PC-9 (cell line): ENCODE measurements at regions not wholly inside any gene's neighbourhood (a gene's known extent, or its start where the extent isn't known, plus 50 kb on each side); places are given as distances from the start of the nearest gene placed in this dataset.

Source experiments
- BruUV-seq: library from RNA; stranded (reverse); fragments of 400-500 nt; replicated peaks from 2 replicates; lab custom pipeline; 2021; lab: Mats Ljungman, UMichigan
- CTCF ChIA-PET: fragments of 300-600 bp; sonication (Branson Sonifier 250); formaldehyde crosslinking; loops from one replicate; lab custom pipeline; 2022; ENCODE audit warnings: antibody characterized with exemption; lab: Charles Lee
- POLR2A ChIA-PET: fragments of 300-600 bp; sonication (Branson Sonifier 250); formaldehyde crosslinking; loops from one replicate; lab custom pipeline; 2022; ENCODE audit warnings: antibody characterized with exemption; ENCODE audit not compliant: unreplicated experiment; lab: Charles Lee
- DNase-seq, 2 experiments: peaks; one replicate each; pipeline versions ENCODE4 v3.0.0 to v3.0.0-alpha.2; 2015 to 2022; ENCODE audit warnings: mixed read lengths in 1 of 2
- H2AFZ ChIP-seq: fragments of 200-600 bp; sonication (generic); 2 replicates; pipeline ENCODE4 v1.8.1; 2017; ENCODE audit warnings: antibody characterized with exemption
- H3F3A ChIP-seq: fragments of 200-600 bp; sonication (generic); 2 replicates; pipeline ENCODE4 v1.8.1; 2017; ENCODE audit warnings: antibody characterized with exemption, mild to moderate bottlenecking, low read depth; ENCODE audit not compliant: insufficient read depth
- H3K27ac ChIP-seq: fragments of 200-600 bp; sonication (generic); 2 replicates; pipeline ENCODE4 v1.6.1; 2016; ENCODE audit warnings: mixed run types
- H3K27me3 ChIP-seq: fragments of 200-600 bp; sonication (generic); 2 replicates; pipeline ENCODE4 v1.6.1; 2016; ENCODE audit warnings: low read depth, mixed run types; ENCODE audit not compliant: insufficient read depth
- H3K36me3 ChIP-seq: fragments of 200-600 bp; sonication (generic); 2 replicates; pipeline ENCODE4 v1.6.1; 2016; ENCODE audit warnings: low read depth, mixed run types
- H3K4me1 ChIP-seq: fragments of 200-600 bp; sonication (generic); replicated peaks from 2 replicates; pipeline ENCODE4 v1.6.1; 2016; ENCODE audit warnings: mixed run types; ENCODE audit not compliant: insufficient read depth
- H3K4me2 ChIP-seq: fragments of 200-600 bp; sonication (generic); 2 replicates; pipeline ENCODE4 v1.6.1; 2017; ENCODE audit warnings: mixed run types
- H3K4me3 ChIP-seq: fragments of 200-600 bp; sonication (generic); 2 replicates; pipeline ENCODE4 v1.6.1; 2016; ENCODE audit warnings: mixed run types
- H3K79me2 ChIP-seq: fragments of 200-600 bp; sonication (generic); 2 replicates; pipeline ENCODE4 v1.6.1; 2017; ENCODE audit warnings: low read depth, mixed run types
- H3K9me2 ChIP-seq: fragments of 200-600 bp; sonication (generic); 2 replicates; pipeline ENCODE4 v1.8.1; 2017; ENCODE audit warnings: mild to moderate bottlenecking; ENCODE audit not compliant: insufficient read depth
- H3K9me3 ChIP-seq: fragments of 200-600 bp; sonication (generic); 2 replicates; pipeline ENCODE4 v1.8.1; 2016; ENCODE audit warnings: low read depth; ENCODE audit not compliant: insufficient read depth
- H4K20me1 ChIP-seq: fragments of 200-600 bp; sonication (generic); 2 replicates; pipeline ENCODE4 v1.8.1; 2017; ENCODE audit not compliant: insufficient read depth
- EZH2 ChIP-seq: fragments of 200-600 bp; sonication (generic); IDR thresholded peaks from 2 replicates; pipeline ENCODE4 v1.8.0; 2017; ENCODE audit warnings: antibody characterized with exemption, low read depth
- intact Hi-C: fragments of 100-400 bp; cut with micrococcal nuclease; formaldehyde crosslinking; loops from one replicate; pipeline ENCODE4 v1.10.0; 2022; ENCODE audit not compliant: unreplicated experiment
- TF ChIP-seq, protein P1 (sequence below): fragments of 200-600 bp; sonication (generic); conservative IDR thresholded peaks from 2 replicates; pipeline ENCODE4 v1.6.1; 2017; ENCODE audit warnings: mixed run types, antibody characterized with exemption, mild to moderate bottlenecking, moderate library complexity

DNA sequence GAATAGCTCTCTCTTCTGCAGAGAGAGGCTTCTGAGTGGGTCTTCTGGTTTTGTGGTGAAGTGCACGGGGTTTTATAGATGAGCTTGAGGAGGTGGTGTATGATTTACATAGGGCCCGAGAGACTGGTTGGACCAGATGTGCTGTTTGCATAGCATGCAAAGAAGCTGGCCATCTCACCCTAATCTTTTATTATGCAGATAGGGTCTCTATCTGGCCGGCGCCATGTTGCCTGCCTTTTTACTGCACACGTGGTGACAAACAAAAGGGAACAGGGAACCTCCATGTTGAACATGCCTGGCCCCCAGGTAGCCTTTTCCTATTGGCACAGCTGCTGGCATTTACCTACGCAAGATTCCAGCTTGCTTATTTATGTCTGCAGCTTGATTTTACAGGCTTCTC, 473.3 kb upstream of the FAM47C start:
- Histone ChIP-seq H3K4me3 (no peak overlapping the region), H3F3A (no peaks in the 10 kb centered on the region), H3K79me2 (no peaks in the 10 kb centered on the region), H3K27me3 (no peaks in the 10 kb centered on the region), H4K20me1 (no peaks in the 10 kb centered on the region), H2AFZ (no peak overlapping the region), H3K4me2 (no peak overlapping the region), H3K9me3 (no peaks in the 10 kb centered on the region), H3K36me3 (no peaks in the 10 kb centered on the region), H3K27ac (no peak overlapping the region), H3K4me1 (no peaks in the 10 kb centered on the region), H3K9me2 (no peaks in the 10 kb centered on the region)
- BruUV-seq: no TSS peak
- ChIA-PET CTCF (no interaction called here), POLR2A (interaction anchor here (0.7 kb wide), 1 partner anchor 228 kb away, joined by 6 read pairs; no protein-coding TSS in a partner anchor)
- intact Hi-C loops: no loop called here
- no peak for DNase-seq
- no peak for TF ChIP-seq EZH2
- TF ChIP-seq, protein P1, sequence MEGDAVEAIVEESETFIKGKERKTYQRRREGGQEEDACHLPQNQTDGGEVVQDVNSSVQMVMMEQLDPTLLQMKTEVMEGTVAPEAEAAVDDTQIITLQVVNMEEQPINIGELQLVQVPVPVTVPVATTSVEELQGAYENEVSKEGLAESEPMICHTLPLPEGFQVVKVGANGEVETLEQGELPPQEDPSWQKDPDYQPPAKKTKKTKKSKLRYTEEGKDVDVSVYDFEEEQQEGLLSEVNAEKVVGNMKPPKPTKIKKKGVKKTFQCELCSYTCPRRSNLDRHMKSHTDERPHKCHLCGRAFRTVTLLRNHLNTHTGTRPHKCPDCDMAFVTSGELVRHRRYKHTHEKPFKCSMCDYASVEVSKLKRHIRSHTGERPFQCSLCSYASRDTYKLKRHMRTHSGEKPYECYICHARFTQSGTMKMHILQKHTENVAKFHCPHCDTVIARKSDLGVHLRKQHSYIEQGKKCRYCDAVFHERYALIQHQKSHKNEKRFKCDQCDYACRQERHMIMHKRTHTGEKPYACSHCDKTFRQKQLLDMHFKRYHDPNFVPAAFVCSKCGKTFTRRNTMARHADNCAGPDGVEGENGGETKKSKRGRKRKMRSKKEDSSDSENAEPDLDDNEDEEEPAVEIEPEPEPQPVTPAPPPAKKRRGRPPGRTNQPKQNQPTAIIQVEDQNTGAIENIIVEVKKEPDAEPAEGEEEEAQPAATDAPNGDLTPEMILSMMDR: no peak

DNA sequence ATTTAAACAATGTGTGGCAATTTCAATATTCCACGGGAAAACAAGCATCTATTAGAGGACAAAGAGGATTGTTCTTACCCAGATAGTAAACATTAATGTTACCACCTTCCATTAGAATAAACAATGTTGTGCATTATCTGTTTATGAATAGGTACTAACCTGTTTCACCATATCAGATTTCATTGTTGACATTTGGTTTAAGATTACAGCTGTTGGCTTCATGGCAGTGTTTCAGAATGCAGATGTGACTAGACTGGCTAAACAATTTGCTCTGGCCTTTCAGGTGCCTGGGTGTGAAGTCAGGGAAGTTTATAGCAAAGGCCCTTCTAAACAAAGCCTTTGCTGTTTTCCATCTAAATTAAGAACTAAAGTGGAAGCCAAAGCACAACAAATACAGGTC, 464.7 kb upstream of the FAM47C start:
- Histone ChIP-seq H3K9me3 (no peaks in the 10 kb centered on the region), H2AFZ (no peak overlapping the region), H3K36me3 (no peaks in the 10 kb centered on the region), H3K4me3 (no peak overlapping the region), H3K4me2 (no peak overlapping the region), H3F3A (no peaks in the 10 kb centered on the region), H4K20me1 (no peaks in the 10 kb centered on the region), H3K27ac (no peak overlapping the region), H3K79me2 (no peaks in the 10 kb centered on the region), H3K27me3 (no peaks in the 10 kb centered on the region), H3K4me1 (no peaks in the 10 kb centered on the region), H3K9me2 (no peaks in the 10 kb centered on the region)
- BruUV-seq: no TSS peak
- POLR2A ChIA-PET: no interaction called here
- intact Hi-C loops: no loop called here
- peak in 1 of 2 experiments; percentile 0 for DNase-seq
- CTCF ChIA-PET: no interaction called here
- TF ChIP-seq, protein P1: no peak
- no peak for TF ChIP-seq EZH2

DNA sequence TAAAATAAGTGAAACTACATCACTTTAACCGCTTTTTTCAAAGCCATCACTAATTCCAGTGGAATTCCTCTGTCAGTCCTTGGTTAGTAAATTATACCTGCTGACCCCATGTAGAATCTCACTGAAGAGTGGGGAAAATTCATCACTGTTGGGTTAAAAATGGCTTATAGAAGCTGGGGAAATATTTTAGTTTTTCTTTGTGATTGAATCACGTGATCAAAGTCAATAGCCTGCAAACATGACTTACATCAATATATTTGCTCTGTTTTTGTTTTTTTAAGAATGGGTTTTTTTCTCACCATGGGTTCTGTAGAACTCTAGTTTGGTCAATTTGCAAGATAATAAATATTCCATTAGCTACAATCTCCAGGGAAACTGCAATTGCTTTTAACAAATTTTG, 445.2 kb upstream of the FAM47C start:
- TF ChIP-seq, protein P1: no peak
- TF ChIP-seq EZH2: no peak
- Histone ChIP-seq H3K4me2 (no peak overlapping the region), H3K27me3 (no peaks in the 10 kb centered on the region), H3K9me3 (no peaks in the 10 kb centered on the region), H4K20me1 (no peaks in the 10 kb centered on the region), H3F3A (no peaks in the 10 kb centered on the region), H3K79me2 (no peaks in the 10 kb centered on the region), H3K27ac (no peak overlapping the region), H3K36me3 (no peaks in the 10 kb centered on the region), H3K4me1 (no peaks in the 10 kb centered on the region), H3K4me3 (no peak overlapping the region), H2AFZ (no peak overlapping the region), H3K9me2 (no peaks in the 10 kb centered on the region)
- BruUV-seq: no TSS peak
- ChIA-PET CTCF (no interaction called here), POLR2A (no interaction called here)
- DNase-seq: no peak
- intact Hi-C loops: no loop called here
